PC-9 (cell line): ENCODE measurements at regions not wholly inside any gene's neighbourhood (a gene's known extent, or its start where the extent isn't known, plus 50 kb on each side); places are given as distances from the start of the nearest gene placed in this dataset.

Experiments used
- BruUV-seq: library from RNA; stranded (reverse); fragments of 400-500 nt; replicated peaks from 2 replicates; lab custom pipeline; 2021; lab: Mats Ljungman, UMichigan
- CTCF ChIA-PET: fragments of 300-600 bp; sonication (Branson Sonifier 250); formaldehyde crosslinking; loops from one replicate; lab custom pipeline; 2022; ENCODE audit warnings: antibody characterized with exemption; lab: Charles Lee
- POLR2A ChIA-PET: fragments of 300-600 bp; sonication (Branson Sonifier 250); formaldehyde crosslinking; loops from one replicate; lab custom pipeline; 2022; ENCODE audit warnings: antibody characterized with exemption; ENCODE audit not compliant: unreplicated experiment; lab: Charles Lee
- DNase-seq, 2 experiments: peaks; one replicate each; pipeline versions ENCODE4 v3.0.0 to v3.0.0-alpha.2; 2015 to 2022; ENCODE audit warnings: mixed read lengths in 1 of 2
- H2AFZ ChIP-seq: fragments of 200-600 bp; sonication (generic); 2 replicates; pipeline ENCODE4 v1.8.1; 2017; ENCODE audit warnings: antibody characterized with exemption
- H3F3A ChIP-seq: fragments of 200-600 bp; sonication (generic); 2 replicates; pipeline ENCODE4 v1.8.1; 2017; ENCODE audit warnings: antibody characterized with exemption, mild to moderate bottlenecking, low read depth; ENCODE audit not compliant: insufficient read depth
- H3K27ac ChIP-seq: fragments of 200-600 bp; sonication (generic); 2 replicates; pipeline ENCODE4 v1.6.1; 2016; ENCODE audit warnings: mixed run types
- H3K27me3 ChIP-seq: fragments of 200-600 bp; sonication (generic); 2 replicates; pipeline ENCODE4 v1.6.1; 2016; ENCODE audit warnings: low read depth, mixed run types; ENCODE audit not compliant: insufficient read depth
- H3K36me3 ChIP-seq: fragments of 200-600 bp; sonication (generic); 2 replicates; pipeline ENCODE4 v1.6.1; 2016; ENCODE audit warnings: low read depth, mixed run types
- H3K4me1 ChIP-seq: fragments of 200-600 bp; sonication (generic); replicated peaks from 2 replicates; pipeline ENCODE4 v1.6.1; 2016; ENCODE audit warnings: mixed run types; ENCODE audit not compliant: insufficient read depth
- H3K4me2 ChIP-seq: fragments of 200-600 bp; sonication (generic); 2 replicates; pipeline ENCODE4 v1.6.1; 2017; ENCODE audit warnings: mixed run types
- H3K4me3 ChIP-seq: fragments of 200-600 bp; sonication (generic); 2 replicates; pipeline ENCODE4 v1.6.1; 2016; ENCODE audit warnings: mixed run types
- H3K79me2 ChIP-seq: fragments of 200-600 bp; sonication (generic); 2 replicates; pipeline ENCODE4 v1.6.1; 2017; ENCODE audit warnings: low read depth, mixed run types
- H3K9me2 ChIP-seq: fragments of 200-600 bp; sonication (generic); 2 replicates; pipeline ENCODE4 v1.8.1; 2017; ENCODE audit warnings: mild to moderate bottlenecking; ENCODE audit not compliant: insufficient read depth
- H3K9me3 ChIP-seq: fragments of 200-600 bp; sonication (generic); 2 replicates; pipeline ENCODE4 v1.8.1; 2016; ENCODE audit warnings: low read depth; ENCODE audit not compliant: insufficient read depth
- H4K20me1 ChIP-seq: fragments of 200-600 bp; sonication (generic); 2 replicates; pipeline ENCODE4 v1.8.1; 2017; ENCODE audit not compliant: insufficient read depth
- CTCF ChIP-seq: fragments of 200-600 bp; sonication (generic); conservative IDR thresholded peaks from 2 replicates; pipeline ENCODE4 v1.6.1; 2017; ENCODE audit warnings: mixed run types, antibody characterized with exemption, mild to moderate bottlenecking, moderate library complexity
- EZH2 ChIP-seq: fragments of 200-600 bp; sonication (generic); IDR thresholded peaks from 2 replicates; pipeline ENCODE4 v1.8.0; 2017; ENCODE audit warnings: antibody characterized with exemption, low read depth
- intact Hi-C: fragments of 100-400 bp; cut with micrococcal nuclease; formaldehyde crosslinking; loops from one replicate; pipeline ENCODE4 v1.10.0; 2022; ENCODE audit not compliant: unreplicated experiment

GRCh38 chr6:84973606-84974005, 209.2 kb upstream of the TBX18 start:
- DNase-seq, result no peak
- POLR2A ChIA-PET, result no interaction called here
- H3K27ac ChIP-seq, result no peak overlapping the region
- intact Hi-C loops, result no loop called here
- H3K27me3 ChIP-seq, result no peaks in the 10 kb centered on the region
- no peaks in the 10 kb centered on the region for H3F3A ChIP-seq
- no peak for TF ChIP-seq CTCF
- TF ChIP-seq EZH2, result no peak
- no peaks in the 10 kb centered on the region for H3K4me1 ChIP-seq
- no peaks in the 10 kb centered on the region for H3K36me3 ChIP-seq
- H4K20me1 ChIP-seq, result no peaks in the 10 kb centered on the region
- H3K4me3 ChIP-seq, result no peak overlapping the region
- H3K9me2 ChIP-seq, result no peaks in the 10 kb centered on the region
- no peaks in the 10 kb centered on the region for H3K9me3 ChIP-seq
- no peaks in the 10 kb centered on the region for H3K79me2 ChIP-seq
- H3K4me2 ChIP-seq, result no peak overlapping the region
- H2AFZ ChIP-seq, result no peak overlapping the region
- CTCF ChIA-PET, result no interaction called here
- no TSS peak for BruUV-seq

GRCh38 chr6:84967965-84968364, 203.6 kb upstream of the TBX18 start:
- Histone ChIP-seq H3K27me3 (no peaks in the 10 kb centered on the region), H3K79me2 (no peaks in the 10 kb centered on the region), H3K4me2 (no peak overlapping the region), H4K20me1 (no peaks in the 10 kb centered on the region), H3K4me1 (no peaks in the 10 kb centered on the region), H3K27ac (no peak overlapping the region), H3K4me3 (no peak overlapping the region), H2AFZ (no peak overlapping the region), H3K9me2 (no peaks in the 10 kb centered on the region), H3K36me3 (no peaks in the 10 kb centered on the region), H3F3A (no peaks in the 10 kb centered on the region), H3K9me3 (no peaks in the 10 kb centered on the region)
- POLR2A ChIA-PET, result no interaction called here
- TF ChIP-seq CTCF, result no peak
- TF ChIP-seq EZH2, result no peak
- CTCF ChIA-PET, result interaction anchor here (1.0 kb wide), 1 partner anchor 1353 kb away, joined by 3 read pairs; no protein-coding TSS in a partner anchor
- no TSS peak for BruUV-seq
- DNase-seq, result no peak
- intact Hi-C loops, result loop anchor here (1.0 to 5.0 kb wide), 2 partner anchors 540 to 1086 kb away; no protein-coding TSS in a partner anchor

GRCh38 chr6:84967389-84967788, 203.0 kb upstream of the TBX18 start:
- Histone ChIP-seq H3K9me3 (no peaks in the 10 kb centered on the region), H4K20me1 (no peaks in the 10 kb centered on the region), H3F3A (no peaks in the 10 kb centered on the region), H3K27me3 (no peaks in the 10 kb centered on the region), H3K79me2 (no peaks in the 10 kb centered on the region), H3K4me2 (no peak overlapping the region), H3K36me3 (no peaks in the 10 kb centered on the region), H3K9me2 (no peaks in the 10 kb centered on the region), H3K27ac (no peak overlapping the region), H3K4me1 (no peaks in the 10 kb centered on the region), H3K4me3 (no peak overlapping the region), H2AFZ (no peak overlapping the region)
- no TSS peak for BruUV-seq
- TF ChIP-seq EZH2 (no peak), CTCF (peak; percentile 60)
- CTCF ChIA-PET, result interaction anchor here (0.7 to 1.0 kb wide), 2 partner anchors 584 to 1353 kb away, joined by 3 read pairs; no protein-coding TSS in a partner anchor
- DNase-seq, result peak in 1 of 2 experiments; percentile 2
- intact Hi-C loops, result loop anchor here (1.0 to 5.0 kb wide), 2 partner anchors 539 to 1085 kb away; no protein-coding TSS in a partner anchor
- POLR2A ChIA-PET, result no interaction called here
